ENCODE measurements at regions not wholly inside any gene's neighbourhood (a gene's known extent, or its start where the extent isn't known, plus 50 kb on each side); places are given as distances from the start of the nearest gene placed in this dataset.

DNA sequence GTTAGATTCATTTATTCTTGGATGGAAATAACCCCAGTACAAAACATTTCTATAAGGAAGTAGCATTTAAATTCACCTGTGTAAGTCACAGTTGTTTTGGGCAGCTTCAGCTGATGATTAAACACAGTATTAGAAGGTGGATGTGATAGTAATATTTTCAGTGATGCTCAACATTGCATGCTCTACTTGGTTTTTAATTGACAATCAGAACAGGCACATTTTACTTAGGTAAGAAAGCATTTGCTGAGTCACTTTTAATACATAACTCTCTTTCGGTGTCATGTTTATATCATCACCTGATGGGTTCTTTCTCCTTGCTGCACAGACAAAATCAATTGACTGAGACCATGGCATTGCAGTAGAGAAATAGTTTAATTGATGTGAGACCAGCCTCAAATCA, 80.7 kb downstream of the CMAS start:
- TF ChIP-seq, protein P1, sequence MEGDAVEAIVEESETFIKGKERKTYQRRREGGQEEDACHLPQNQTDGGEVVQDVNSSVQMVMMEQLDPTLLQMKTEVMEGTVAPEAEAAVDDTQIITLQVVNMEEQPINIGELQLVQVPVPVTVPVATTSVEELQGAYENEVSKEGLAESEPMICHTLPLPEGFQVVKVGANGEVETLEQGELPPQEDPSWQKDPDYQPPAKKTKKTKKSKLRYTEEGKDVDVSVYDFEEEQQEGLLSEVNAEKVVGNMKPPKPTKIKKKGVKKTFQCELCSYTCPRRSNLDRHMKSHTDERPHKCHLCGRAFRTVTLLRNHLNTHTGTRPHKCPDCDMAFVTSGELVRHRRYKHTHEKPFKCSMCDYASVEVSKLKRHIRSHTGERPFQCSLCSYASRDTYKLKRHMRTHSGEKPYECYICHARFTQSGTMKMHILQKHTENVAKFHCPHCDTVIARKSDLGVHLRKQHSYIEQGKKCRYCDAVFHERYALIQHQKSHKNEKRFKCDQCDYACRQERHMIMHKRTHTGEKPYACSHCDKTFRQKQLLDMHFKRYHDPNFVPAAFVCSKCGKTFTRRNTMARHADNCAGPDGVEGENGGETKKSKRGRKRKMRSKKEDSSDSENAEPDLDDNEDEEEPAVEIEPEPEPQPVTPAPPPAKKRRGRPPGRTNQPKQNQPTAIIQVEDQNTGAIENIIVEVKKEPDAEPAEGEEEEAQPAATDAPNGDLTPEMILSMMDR (IDR thresholded peaks at IDR 0.05; ENCODE audit: extremely low read depth in 1 of 2, insufficient read depth in 1 of 2, low read depth in 1 of 2, low read length in 2 of 2), result no peak
- TF ChIP-seq JUN (IDR thresholded peaks at IDR 0.05; ENCODE audit: borderline replicate concordance, insufficient read depth, insufficient read length, low read depth), result no peak
- TF ChIP-seq, protein P2, sequence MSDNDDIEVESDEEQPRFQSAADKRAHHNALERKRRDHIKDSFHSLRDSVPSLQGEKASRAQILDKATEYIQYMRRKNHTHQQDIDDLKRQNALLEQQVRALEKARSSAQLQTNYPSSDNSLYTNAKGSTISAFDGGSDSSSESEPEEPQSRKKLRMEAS (IDR thresholded peaks at IDR 0.05; ENCODE audit: insufficient read depth, insufficient read length), result no peak
- TF ChIP-seq EZH2 (IDR thresholded peaks at IDR 0.05; ENCODE audit: borderline replicate concordance, low read depth, low read length, severe bottlenecking), result no peak
- TF ChIP-seq POLR2AphosphoS5 (IDR thresholded peaks at IDR 0.05; ENCODE audit: insufficient read depth, low read depth, low read length), result no peak
- no peak for TF ChIP-seq POLR2A (IDR thresholded peaks at IDR 0.05; ENCODE audit: low read depth, low read length)
